GM21786 (cell line): ENCODE measurements at regions not wholly inside any gene's neighbourhood (a gene's known extent, or its start where the extent isn't known, plus 50 kb on each side); places are given as distances from the start of the nearest gene placed in this dataset.
"Not testable (repeated sequence)": the region's sequence is repeated elsewhere in the genome, so short reads cannot be mapped to it uniquely, and the experiment has no call there.

Source experiments
- ATAC-seq: cut with Tn5 transposase; IDR thresholded peaks from one replicate; pipeline ENCODE4 v1.9.1; 2021; ENCODE audit not compliant: unreplicated experiment

GRCh38 chr6:120931520-120932180 lies 402.6 kb downstream of the TBC1D32 start:
- ATAC-seq: not testable (repeated sequence)

DNA sequence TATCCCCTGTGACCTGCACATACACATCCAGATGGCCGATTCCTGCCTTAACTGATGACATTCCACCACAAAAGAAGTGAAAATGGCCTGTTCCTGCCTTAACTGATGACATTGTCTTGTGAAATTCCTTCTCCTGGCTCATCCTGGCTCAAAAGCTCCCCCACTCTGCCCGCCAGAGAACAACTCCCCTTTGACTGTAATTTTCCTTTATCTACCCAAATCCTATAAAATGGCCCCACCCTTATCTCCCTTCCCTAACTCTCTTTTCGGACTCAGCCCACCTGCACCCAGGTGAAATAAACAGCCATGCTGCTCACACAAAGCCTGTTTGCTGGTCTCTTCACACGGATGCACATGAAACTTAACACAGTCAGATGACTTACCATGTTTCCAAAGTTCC lies 403.8 kb downstream of the TBC1D32 start:
- not testable (repeated sequence) for ATAC-seq

DNA sequence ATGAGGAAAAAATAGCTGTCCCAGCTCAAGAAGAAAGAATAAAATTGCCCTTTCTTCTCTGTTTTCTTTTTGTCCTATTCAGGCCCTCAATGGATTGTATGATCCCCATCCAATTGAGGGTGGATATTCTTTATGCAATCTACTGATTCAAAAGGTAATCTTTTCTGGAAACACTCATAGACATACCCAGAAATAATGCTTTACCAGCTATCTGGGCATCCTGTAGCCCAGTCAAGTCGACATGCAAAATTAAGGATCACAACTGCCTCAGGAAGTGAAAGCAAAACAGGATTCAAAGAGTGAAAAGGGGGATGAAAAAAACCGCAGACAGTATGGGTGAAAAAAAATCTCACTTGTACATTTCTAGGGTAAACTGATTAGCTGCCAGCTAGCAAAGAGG lies 410.1 kb downstream of the TBC1D32 start:
- no peak for ATAC-seq

- no peak for ATAC-seq
Observed at GRCh38 chr6:120918137-120918536, 416.1 kb downstream of the TBC1D32 start.

DNA sequence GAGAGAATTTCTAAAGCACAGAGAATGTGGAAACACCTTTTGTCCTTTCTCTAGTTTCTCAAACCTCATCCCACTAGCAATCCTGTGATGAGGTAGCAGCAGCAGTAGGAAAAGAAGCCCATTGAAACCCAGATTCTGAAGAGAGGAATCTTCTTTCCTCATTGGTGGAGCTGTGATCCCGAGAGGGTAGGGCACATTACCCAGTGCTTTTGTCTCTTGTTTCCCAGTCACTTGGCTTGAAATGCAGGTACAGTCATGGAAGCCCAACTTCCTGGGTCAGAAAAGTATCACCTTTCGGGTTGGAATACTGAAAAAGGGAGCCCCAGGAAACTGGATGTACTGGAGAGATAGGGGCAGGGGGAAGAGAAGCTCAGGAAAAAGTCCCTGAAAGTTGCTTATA lies 417.4 kb downstream of the TBC1D32 start:
- no peak for ATAC-seq

GRCh38 chr6:120913486-120913885 lies 420.8 kb downstream of the TBC1D32 start:
- no peak for ATAC-seq

GRCh38 chr6:120908767-120909166 lies 425.5 kb downstream of the TBC1D32 start:
- ATAC-seq: no peak

DNA sequence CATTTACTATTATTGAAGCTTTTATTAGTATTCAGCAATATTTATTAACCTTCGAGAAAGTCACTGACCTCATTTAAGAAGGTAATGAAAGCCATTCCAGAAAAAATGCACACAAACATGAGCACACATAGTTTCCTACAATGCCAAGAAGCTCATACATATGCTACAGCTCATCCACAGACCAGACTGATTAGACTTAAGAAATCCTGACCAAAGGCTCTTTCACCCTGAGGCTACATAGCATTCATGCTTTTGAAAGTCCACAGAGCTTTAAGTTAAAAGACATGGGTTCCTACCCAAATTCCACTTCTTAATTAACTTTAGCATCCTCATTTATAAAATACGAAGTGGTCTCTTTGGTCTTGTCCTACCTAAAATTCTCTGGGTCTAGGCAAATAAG lies 430.4 kb downstream of the TBC1D32 start:
- ATAC-seq: no peak

DNA sequence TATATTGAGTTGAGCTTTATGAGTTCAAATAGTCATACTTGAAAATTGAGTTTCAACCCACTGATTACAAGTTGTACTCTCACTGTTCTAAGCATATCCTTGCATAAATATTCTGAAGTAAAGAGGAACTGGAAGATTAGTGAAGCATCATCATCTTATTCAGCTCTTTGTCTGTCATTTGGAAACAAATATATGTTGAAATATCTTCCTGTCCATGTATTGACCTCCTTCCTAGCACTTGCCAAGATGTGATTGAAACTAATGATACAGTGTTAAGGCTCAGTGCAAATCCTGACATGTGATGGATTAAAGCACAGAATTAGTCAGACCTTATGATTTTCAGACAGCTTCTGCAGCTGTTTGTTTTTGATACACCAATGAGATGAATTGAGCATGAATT lies 434.3 kb downstream of the TBC1D32 start:
- peak; percentile 44 for ATAC-seq

DNA sequence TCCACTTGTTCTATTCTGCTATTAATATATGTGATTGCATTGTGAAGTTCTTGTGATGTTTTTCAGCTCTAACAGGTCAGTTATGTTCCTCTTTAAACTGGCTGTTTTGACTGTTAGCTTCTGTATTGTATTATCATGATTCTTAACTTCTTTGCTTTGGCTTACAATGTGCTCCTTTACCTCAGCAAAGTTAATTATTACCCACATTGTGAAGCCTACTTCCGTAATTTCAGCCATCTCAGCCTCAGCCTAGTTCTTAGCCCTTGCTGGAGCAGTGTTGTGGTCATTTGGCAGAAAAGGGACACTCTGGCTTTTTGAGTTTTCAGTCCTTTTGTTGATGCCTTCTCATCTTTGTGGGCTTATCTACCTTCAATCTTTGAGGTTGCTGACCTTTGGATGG lies 440.2 kb downstream of the TBC1D32 start:
- peak; percentile 92 for ATAC-seq

GRCh38 chr6:120876931-120877330 lies 457.3 kb downstream of the TBC1D32 start:
- ATAC-seq: no peak

DNA sequence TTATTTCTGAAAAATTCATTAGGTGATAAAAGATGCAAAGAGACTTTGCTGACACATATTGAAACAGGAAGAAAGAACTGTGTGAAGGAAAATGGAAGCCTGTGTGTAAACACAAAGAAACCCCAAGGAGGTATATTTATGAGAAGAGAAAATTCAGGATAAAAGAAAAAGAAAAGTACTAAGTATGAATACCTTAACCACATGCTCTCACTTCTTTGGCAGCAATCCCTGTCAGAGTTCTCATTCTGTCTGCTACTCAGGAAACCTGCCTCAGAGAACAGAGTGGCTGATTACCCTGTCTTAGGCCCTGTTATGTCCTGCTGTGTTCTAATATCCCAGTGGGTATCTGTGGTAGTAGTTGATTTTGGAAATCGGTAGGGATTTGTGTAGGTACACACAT lies 457.9 kb downstream of the TBC1D32 start:
- ATAC-seq: peak; percentile 57

- ATAC-seq: peak; percentile 56
Observed at GRCh38 chr6:120875900-120876299, 458.4 kb downstream of the TBC1D32 start.

DNA sequence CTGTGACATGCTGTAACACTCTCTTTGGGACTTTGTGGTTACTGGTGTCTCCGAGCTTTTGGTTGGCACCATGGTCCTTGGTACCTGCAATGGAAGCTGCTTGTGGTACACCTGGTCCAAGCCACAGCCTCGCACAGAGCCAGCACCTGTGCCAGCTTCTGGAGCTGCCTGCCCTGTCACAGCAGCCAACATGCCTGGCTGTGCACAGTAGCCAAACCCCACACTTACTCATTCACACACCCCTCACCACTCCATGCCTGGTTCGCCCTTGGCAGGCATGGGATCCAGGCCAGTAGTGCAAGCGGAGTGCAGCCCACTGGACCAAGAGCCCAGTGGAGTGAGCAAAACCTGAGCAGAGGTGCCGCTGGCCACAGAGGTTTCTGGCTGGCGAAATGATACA lies 459.9 kb downstream of the TBC1D32 start:
- ATAC-seq: no peak

GRCh38 chr6:120873125-120873865 lies 461.0 kb downstream of the TBC1D32 start:
- ATAC-seq: no peak

GRCh38 chr6:120872262-120872578 lies 462.1 kb downstream of the TBC1D32 start:
- ATAC-seq: no peak

- ATAC-seq: no peak
Observed at GRCh38 chr6:120871416-120872261, 462.6 kb downstream of the TBC1D32 start.

- no peak for ATAC-seq
Observed at GRCh38 chr6:120869397-120869796, 464.9 kb downstream of the TBC1D32 start.

DNA sequence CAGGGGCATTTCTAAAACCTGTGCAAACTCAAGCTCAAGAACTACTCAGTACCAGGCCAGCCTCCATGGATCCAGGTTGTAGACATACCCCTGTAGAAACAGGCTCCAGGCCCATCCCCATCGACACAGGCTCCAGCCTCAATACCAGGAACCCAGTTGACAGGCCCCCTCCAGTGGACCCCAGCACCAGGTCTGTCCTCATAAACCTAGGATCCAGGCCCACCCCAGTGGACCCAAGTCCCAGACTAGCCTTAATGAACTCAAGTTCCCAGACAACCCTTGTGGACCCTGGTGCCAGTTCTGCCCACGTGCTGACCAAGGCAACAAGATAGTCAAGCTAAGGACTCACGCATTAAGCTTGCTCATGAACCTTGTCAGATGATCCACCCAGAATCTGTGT lies 476.9 kb downstream of the TBC1D32 start:
- no peak for ATAC-seq

DNA sequence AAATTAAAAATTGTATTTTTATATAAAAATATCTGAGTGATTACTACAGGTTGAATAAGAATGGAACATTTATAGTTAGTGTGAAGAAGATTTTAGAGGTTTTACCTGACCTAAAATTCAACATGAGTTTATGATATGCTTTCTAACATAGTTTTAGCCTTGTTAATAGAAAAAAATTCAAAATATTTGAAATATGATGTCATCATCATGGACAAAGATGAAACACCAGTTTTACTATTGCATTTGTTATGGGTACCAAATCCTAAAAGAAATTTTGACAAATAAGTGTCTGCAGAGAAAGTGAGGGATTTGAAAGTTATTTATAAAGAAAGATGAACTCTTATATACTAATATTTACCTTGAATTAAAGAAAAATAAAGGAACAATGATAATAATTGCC lies 479.7 kb downstream of the TBC1D32 start:
- ATAC-seq: no peak

DNA sequence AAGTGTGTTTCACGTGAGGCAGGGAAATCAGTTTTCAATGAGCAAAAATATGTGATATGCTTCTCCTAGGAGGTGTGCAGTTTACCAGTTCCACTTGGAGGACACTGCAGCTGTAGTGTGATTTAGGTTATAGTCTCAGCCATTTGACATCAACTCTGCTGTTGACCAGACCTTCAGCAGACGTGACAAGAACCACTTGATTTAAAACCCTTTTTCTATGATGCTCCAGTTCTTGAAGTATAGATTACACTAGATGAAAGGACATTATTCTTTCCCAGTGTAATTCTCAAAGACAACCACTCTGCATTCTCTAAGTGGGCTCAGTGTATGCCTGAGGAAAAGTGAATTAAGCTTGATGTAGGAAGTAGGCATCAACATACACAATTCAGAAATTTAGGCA lies 480.8 kb downstream of the TBC1D32 start:
- no peak for ATAC-seq

DNA sequence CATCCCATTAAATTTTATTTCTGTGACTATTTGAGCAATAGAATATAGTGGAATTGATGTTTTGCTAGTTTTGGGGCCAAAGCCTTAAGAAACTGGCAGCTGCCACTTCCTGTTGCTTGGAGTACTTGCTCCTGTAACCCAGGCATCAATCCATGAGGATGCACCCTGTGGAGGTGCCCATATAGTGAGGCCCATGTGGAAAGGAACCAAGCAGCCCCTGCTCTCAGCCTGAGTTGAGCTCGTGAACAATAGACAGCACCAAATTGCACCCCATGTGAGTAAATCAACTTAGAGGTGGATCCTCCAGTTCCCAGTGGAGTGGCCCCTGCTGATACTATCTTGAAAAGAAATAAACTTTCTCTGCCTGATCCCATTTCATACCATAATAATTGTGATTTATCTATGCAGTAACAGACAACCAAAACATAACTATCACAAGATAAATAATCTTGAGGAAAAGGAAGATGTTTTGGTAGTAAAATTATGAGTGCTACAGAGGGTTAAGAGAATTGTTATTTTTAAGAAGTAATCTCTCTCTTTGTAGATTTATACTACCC lies 481.9 kb downstream of the TBC1D32 start:
- ATAC-seq: no peak
